Choroid plexus epithelial cell (primary cell): ENCODE measurements at regions not wholly inside any gene's neighbourhood (a gene's known extent, or its start where the extent isn't known, plus 50 kb on each side); places are given as distances from the start of the nearest gene placed in this dataset.

ENCODE experiments used
- DNase-seq: peaks from one replicate; pipeline ENCODE4 v3.0.0-alpha.2; 2010; ENCODE audit warnings: low read depth
- H3K4me3 ChIP-seq: 2 replicates; pipeline ENCODE4 v1.5.1; 2011; ENCODE audit warnings: low read depth, mild to moderate bottlenecking, control low read depth, low read length, moderate library complexity
- TF ChIP-seq, protein P1 (sequence below): conservative IDR thresholded peaks from 2 replicates; pipeline ENCODE4 v1.5.1; 2011; ENCODE audit warnings: low read depth, mild to moderate bottlenecking, control low read depth, inconsistent platforms, low read length, moderate library complexity

DNA sequence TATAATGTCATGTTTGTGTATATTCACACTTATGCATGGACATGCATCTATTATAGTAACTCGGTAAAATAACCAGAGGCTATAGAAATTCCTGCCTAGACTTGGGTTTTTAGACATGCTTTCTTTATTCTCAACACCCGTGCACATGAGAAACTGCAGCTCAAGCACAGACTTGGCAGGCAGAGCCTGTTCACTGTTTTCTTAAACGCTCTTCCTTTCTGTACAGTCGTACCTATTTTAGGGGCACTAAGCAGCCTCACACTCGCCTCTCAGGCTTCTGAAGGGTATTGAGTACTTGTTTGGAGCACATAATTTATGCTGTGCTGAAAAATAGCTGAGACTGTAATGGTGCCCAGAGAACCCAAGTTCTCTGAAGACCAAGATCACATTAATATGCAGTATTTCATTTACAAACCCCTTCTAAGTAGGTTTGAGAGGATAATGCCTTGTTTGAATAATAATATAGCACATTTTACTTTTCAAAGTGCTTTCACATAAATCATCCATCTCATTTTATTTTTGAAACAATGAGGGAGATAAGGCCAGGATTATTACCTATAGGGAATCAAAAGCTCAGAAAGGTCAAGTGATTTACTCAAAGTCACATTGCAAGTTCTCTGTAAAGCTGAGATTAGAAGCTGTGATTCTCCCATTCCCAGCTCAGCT is 429.9 kb downstream of the SPRY2 start:
- TF ChIP-seq, protein P1, sequence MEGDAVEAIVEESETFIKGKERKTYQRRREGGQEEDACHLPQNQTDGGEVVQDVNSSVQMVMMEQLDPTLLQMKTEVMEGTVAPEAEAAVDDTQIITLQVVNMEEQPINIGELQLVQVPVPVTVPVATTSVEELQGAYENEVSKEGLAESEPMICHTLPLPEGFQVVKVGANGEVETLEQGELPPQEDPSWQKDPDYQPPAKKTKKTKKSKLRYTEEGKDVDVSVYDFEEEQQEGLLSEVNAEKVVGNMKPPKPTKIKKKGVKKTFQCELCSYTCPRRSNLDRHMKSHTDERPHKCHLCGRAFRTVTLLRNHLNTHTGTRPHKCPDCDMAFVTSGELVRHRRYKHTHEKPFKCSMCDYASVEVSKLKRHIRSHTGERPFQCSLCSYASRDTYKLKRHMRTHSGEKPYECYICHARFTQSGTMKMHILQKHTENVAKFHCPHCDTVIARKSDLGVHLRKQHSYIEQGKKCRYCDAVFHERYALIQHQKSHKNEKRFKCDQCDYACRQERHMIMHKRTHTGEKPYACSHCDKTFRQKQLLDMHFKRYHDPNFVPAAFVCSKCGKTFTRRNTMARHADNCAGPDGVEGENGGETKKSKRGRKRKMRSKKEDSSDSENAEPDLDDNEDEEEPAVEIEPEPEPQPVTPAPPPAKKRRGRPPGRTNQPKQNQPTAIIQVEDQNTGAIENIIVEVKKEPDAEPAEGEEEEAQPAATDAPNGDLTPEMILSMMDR, result no peak
- DNase-seq, result no peak
- H3K4me3 ChIP-seq, result no peak overlapping the region

DNA sequence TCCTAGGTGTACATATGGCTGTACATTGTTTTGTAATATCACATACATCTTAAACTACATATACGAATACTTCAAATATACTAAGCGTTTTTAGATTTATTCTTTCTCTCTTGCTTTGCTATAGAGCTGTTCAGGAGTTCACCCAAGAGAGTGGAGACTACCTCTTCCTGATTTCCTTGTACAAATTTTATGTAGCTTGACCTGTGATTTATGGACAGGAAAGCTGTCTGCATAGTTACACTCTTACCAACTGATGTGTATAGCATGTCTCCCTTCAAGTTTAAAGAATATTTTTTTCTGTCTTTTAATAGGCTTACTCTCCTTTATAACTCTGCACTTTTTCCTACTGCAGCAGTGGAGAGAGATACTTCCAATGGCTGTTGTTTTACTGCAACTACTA is 428.7 kb downstream of the NDFIP2 start:
- DNase-seq, result no peak
- H3K4me3 ChIP-seq, result no peak overlapping the region
- TF ChIP-seq, protein P1, result no peak

DNA sequence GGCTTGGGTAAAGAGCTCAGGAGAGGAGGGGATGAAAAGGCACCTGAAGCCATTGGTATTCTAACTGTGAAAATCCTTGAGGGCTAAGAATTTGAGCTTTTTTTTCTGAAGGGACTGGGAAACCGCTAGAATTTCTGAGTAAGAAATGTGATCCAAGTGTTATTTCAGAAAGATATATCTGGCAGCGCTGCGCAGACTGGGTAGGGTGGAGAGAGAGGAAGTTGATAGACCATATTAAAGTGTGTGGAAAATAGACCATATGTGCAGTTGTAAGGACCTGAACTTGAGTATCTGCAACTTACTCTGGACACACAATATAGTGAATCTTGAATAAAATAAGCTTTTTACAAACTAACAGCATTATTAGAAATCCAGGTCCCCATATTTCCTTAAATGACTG is 427.4 kb downstream of the NDFIP2 start:
- H3K4me3 ChIP-seq, result no peak overlapping the region
- TF ChIP-seq, protein P1, result no peak
- no peak for DNase-seq

DNA sequence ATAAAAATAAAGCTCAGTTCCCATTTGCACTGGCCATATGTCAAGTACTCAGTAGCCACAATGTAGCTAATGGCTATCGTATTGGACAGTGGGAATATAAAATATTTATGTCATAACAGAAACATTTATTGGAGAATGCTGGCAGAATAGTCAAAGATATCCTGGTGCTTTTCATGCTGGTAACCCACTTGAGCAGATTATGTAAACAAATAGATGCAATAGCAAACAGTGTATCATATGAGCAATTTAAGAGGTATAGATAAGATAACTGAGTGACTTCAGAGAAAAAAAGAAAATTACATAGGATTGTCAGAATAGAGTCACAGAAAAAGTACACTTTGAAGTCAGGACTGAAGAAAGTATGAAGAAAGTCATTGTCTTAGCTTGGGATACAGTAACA is 426.6 kb downstream of the NDFIP2 start:
- TF ChIP-seq, protein P1, result no peak
- no peak overlapping the region for H3K4me3 ChIP-seq
- DNase-seq, result no peak

DNA sequence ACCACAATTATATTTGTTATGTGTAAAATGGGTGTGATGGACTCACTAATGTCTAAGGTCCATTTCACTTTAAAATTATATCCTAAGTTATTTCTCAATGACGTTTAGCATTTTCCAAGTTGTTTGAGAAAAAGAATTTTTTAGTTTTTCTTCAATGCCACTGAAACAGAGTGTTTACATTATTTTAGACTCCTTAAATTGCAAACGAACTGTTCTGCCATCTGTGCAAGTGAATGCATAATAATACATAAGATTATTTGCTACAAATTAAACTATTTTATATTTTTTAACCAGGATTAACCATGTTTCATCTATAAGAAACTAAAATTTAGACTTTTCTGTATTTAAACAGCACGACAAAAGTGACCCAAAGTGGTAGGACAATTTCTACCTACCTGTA is 425.4 kb downstream of the NDFIP2 start:
- TF ChIP-seq, protein P1, result no peak
- no peak for DNase-seq
- H3K4me3 ChIP-seq, result no peak overlapping the region

DNA sequence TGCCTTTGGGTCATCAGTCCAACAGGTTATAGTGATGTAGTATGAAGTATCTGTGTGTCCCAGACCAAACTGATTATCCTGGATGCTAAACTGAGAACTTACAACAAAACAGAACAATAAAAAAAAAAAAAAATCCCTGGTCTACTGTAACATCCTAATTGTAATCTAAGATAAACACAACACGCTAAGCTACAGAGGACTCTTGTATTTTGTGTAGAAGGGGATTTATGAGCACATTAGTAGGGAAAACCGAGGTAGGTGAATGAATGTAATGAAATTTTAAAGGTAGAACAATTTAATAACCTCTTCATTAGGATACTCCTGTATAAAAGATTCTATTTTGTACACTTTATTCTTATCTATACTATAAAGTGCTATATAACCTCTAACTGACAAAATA is 424.1 kb downstream of the NDFIP2 start:
- no peak for DNase-seq
- TF ChIP-seq, protein P1, result no peak

DNA sequence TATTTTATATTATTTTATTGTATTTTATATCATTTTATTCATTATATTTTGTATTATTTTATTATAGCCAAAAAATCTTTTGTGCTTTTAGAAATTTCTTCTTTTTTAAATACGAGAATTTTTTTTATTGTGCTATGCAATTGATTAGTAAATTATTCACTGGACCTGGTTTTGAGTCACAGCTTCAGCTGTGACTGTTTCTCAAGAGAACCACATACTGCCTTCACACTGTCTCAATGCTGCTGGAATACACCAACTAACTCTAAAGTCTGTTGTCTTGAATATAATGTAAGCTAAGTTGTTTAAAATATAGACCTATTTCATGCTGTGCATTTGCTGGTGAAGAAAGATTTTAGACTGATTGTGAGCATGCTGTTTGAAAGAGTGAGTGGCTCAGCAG is 423.6 kb downstream of the NDFIP2 start:
- no peak overlapping the region for H3K4me3 ChIP-seq
- no peak for DNase-seq
- TF ChIP-seq, protein P1, result no peak

More for the DNA sequence above, 424.1 kb downstream of the NDFIP2 start:
- no peak overlapping the region for H3K4me3 ChIP-seq
